ENCODE measurements at regions not wholly inside any gene's neighbourhood (a gene's known extent, or its start where the extent isn't known, plus 50 kb on each side); places are given as distances from the start of the nearest gene placed in this dataset.

DNA sequence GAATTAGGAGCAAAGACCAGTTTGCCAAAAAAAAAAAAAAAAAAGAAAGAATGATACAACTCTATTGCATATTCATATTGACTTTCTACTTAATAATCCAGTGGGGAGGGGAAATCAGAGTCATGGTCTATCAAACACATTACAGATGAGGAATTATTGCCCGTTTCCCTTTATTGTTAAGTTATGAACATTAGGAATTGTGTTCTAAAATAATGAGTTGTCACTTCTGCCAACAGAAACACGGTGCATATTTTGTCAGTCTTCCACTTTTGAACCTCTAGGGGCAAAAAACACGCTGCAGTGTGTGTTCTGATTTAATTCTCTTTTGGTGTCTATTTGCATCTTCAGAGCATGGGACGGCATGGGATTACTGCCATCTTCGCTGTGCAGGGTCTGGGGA is 115.7 kb upstream of the RHOBTB1 start:
- H3K23ac ChIP-seq (ENCODE audit: low read depth, low read length, poor library complexity): no peak overlapping the region
- H3K18ac ChIP-seq (ENCODE audit: low read length): no peak overlapping the region
- H3K36me3 ChIP-seq (replicated peaks in 1 of 2; ENCODE audit: control insufficient read depth in 2 of 2, insufficient read depth in 2 of 2, low read length in 2 of 2): no peaks in the 10 kb centered on the region
- H2AFZ ChIP-seq (ENCODE audit: low read length): no peak overlapping the region
- H3K27ac ChIP-seq (replicated peaks; ENCODE audit: low read length): no peak overlapping the region
- no peak overlapping the region for H2BK12ac ChIP-seq (ENCODE audit: low read length)
- no peak overlapping the region for H3K14ac ChIP-seq (ENCODE audit: low read length)
- no CpG with 5 or more reads among the region's 5 CpGs for WGBS, 2 donors (ENCODE audit: extremely low coverage in 2 of 2, insufficient read length in 2 of 2, insufficient replicate concordance in 1 of 2)
- no peak overlapping the region for H4K8ac ChIP-seq (ENCODE audit: low read depth, low read length)
- H2BK15ac ChIP-seq (ENCODE audit: low read length): no peak overlapping the region
- no peaks in the 10 kb centered on the region for H3K27me3 ChIP-seq (ENCODE audit: control insufficient read depth in 3 of 3, insufficient read depth in 3 of 3, low read depth in 1 of 3, low read length in 3 of 3)
- H3K4me1 ChIP-seq (ENCODE audit: control insufficient read depth in 2 of 2, insufficient read depth in 1 of 2, low read depth in 1 of 2, low read length in 2 of 2): peaks cover 7 to 9% of the 10 kb centered on the region in 2 donors
- H3K9me3 ChIP-seq (replicated peaks in 1 of 2; ENCODE audit: control insufficient read depth in 2 of 2, insufficient read depth in 1 of 2, low read depth in 1 of 2, low read length in 2 of 2): no peaks in the 10 kb centered on the region
- H4K91ac ChIP-seq (ENCODE audit: low read depth, low read length, poor library complexity): no peak overlapping the region
- H2BK120ac ChIP-seq (ENCODE audit: low read depth, low read length): no peak overlapping the region
- no peak overlapping the region for H3K4ac ChIP-seq (ENCODE audit: low read length)
- no peak overlapping the region for H3K9ac ChIP-seq (ENCODE audit: low read depth, low read length, poor library complexity)
- H3K4me2 ChIP-seq (ENCODE audit: insufficient read depth, low read length, poor library complexity, severe bottlenecking): no peak overlapping the region
- DNase-seq (ENCODE audit: low spot score): no peak
- H2AK5ac ChIP-seq (ENCODE audit: low read depth, low read length): no peak overlapping the region
- H3K79me1 ChIP-seq (ENCODE audit: low read depth, low read length): no peaks in the 10 kb centered on the region
- H3K4me3 ChIP-seq (ENCODE audit: low read length in 2 of 2): no peak overlapping the region
- H2BK5ac ChIP-seq (ENCODE audit: low read length): no peak overlapping the region

DNA sequence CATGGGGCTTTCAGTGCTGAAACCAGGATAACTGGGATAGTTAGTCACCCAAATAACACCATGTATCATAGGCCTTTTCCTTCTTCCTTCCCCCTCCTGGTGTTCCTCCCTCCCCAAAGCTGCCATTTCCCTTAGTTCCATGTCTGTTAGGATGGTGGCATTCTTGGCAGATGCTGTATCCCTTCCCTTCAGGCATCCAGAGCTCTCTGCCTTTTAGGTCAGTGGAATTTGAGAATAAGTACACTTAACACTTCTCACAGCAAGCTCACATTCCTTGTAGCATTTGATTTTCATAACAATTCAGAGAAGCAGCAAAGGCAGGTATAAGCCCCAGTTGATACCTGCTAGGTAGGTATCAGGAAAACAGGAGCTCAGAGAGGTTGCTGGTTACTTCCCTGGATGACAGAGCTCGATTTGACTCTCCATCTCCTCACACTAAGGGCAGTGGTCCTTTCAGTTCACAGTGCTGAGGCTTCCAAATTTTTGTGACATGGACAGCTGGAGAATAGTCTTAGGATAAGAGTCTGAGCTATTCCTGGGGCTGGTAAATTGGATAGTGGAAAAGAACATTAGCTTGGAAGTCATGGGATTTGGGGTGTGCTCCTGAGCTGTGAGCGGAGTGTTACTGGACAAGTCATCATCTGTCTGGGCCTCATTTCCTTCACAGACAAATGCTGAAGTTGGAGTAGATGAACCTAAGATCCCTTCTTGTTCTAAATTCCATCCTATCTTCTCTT is 108.7 kb upstream of the RHOBTB1 start:
- Histone ChIP-seq H3K23ac (ENCODE audit: low read depth, low read length, poor library complexity) (no peak overlapping the region), H3K18ac (ENCODE audit: low read length) (no peak overlapping the region), H4K91ac (ENCODE audit: low read depth, low read length, poor library complexity) (no peak overlapping the region), H2BK120ac (ENCODE audit: low read depth, low read length) (no peak overlapping the region), H3K9ac (ENCODE audit: low read depth, low read length, poor library complexity) (no peak overlapping the region), H3K27ac (replicated peaks; ENCODE audit: low read length) (no peak overlapping the region), H2BK5ac (ENCODE audit: low read length) (no peak overlapping the region), H3K4me1 (ENCODE audit: control insufficient read depth in 2 of 2, insufficient read depth in 1 of 2, low read depth in 1 of 2, low read length in 2 of 2) (no peaks in the 10 kb centered on the region), H3K36me3 (replicated peaks in 1 of 2; ENCODE audit: control insufficient read depth in 2 of 2, insufficient read depth in 2 of 2, low read length in 2 of 2) (no peaks in the 10 kb centered on the region), H2AK5ac (ENCODE audit: low read depth, low read length) (no peak overlapping the region), H2BK12ac (ENCODE audit: low read length) (no peak overlapping the region), H2AFZ (ENCODE audit: low read length) (no peak overlapping the region), H3K14ac (ENCODE audit: low read length) (no peak overlapping the region), H4K8ac (ENCODE audit: low read depth, low read length) (no peak overlapping the region), H3K9me3 (replicated peaks in 1 of 2; ENCODE audit: control insufficient read depth in 2 of 2, insufficient read depth in 1 of 2, low read depth in 1 of 2, low read length in 2 of 2) (no peaks in the 10 kb centered on the region), H3K4me3 (ENCODE audit: low read length in 2 of 2) (no peak overlapping the region), H3K4ac (ENCODE audit: low read length) (no peak overlapping the region), H3K79me1 (ENCODE audit: low read depth, low read length) (no peaks in the 10 kb centered on the region), H2BK15ac (ENCODE audit: low read length) (no peak overlapping the region), H3K4me2 (ENCODE audit: insufficient read depth, low read length, poor library complexity, severe bottlenecking) (no peak overlapping the region), H3K27me3 (ENCODE audit: control insufficient read depth in 3 of 3, insufficient read depth in 3 of 3, low read depth in 1 of 3, low read length in 3 of 3) (no peaks in the 10 kb centered on the region)
- WGBS, 2 donors (ENCODE audit: extremely low coverage in 2 of 2, insufficient read length in 2 of 2, insufficient replicate concordance in 1 of 2): no CpG with 5 or more reads among the region's 2 CpGs
- no peak for DNase-seq (ENCODE audit: low spot score)

DNA sequence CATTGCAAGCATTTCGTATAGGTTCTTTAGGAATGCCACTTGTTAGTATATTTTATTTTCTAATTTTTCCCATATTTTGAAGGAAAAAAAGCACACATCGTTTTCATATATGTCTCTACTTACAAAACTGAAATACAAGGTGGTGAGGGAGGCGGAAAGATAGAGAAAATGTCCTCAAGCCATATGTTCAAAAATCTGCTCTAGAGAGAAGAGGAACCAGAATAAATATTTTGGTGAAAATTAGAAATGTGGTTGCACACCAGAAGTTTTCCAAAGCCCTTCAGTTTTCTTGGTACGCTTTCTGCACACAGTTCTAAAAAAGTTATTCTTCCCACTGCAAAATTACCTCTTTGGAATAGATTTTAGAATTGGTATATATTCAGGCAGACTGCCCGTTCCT is 107.4 kb upstream of the RHOBTB1 start:
- Histone ChIP-seq H2BK15ac (ENCODE audit: low read length) (no peak overlapping the region), H3K14ac (ENCODE audit: low read length) (no peak overlapping the region), H2BK12ac (ENCODE audit: low read length) (no peak overlapping the region), H3K9me3 (replicated peaks in 1 of 2; ENCODE audit: control insufficient read depth in 2 of 2, insufficient read depth in 1 of 2, low read depth in 1 of 2, low read length in 2 of 2) (no peaks in the 10 kb centered on the region), H3K27me3 (ENCODE audit: control insufficient read depth in 3 of 3, insufficient read depth in 3 of 3, low read depth in 1 of 3, low read length in 3 of 3) (no peaks in the 10 kb centered on the region), H3K36me3 (replicated peaks in 1 of 2; ENCODE audit: control insufficient read depth in 2 of 2, insufficient read depth in 2 of 2, low read length in 2 of 2) (no peaks in the 10 kb centered on the region), H3K4me1 (ENCODE audit: control insufficient read depth in 2 of 2, insufficient read depth in 1 of 2, low read depth in 1 of 2, low read length in 2 of 2) (no peaks in the 10 kb centered on the region), H3K23ac (ENCODE audit: low read depth, low read length, poor library complexity) (no peak overlapping the region), H3K27ac (replicated peaks; ENCODE audit: low read length) (no peak overlapping the region), H3K4me3 (ENCODE audit: low read length in 2 of 2) (no peak overlapping the region), H2AK5ac (ENCODE audit: low read depth, low read length) (no peak overlapping the region), H3K18ac (ENCODE audit: low read length) (no peak overlapping the region), H2BK5ac (ENCODE audit: low read length) (no peak overlapping the region), H3K9ac (ENCODE audit: low read depth, low read length, poor library complexity) (no peak overlapping the region), H3K4me2 (ENCODE audit: insufficient read depth, low read length, poor library complexity, severe bottlenecking) (no peak overlapping the region), H2BK120ac (ENCODE audit: low read depth, low read length) (no peak overlapping the region), H4K91ac (ENCODE audit: low read depth, low read length, poor library complexity) (no peak overlapping the region), H3K4ac (ENCODE audit: low read length) (no peak overlapping the region), H4K8ac (ENCODE audit: low read depth, low read length) (no peak overlapping the region), H2AFZ (ENCODE audit: low read length) (no peak overlapping the region), H3K79me1 (ENCODE audit: low read depth, low read length) (no peaks in the 10 kb centered on the region)
- DNase-seq (ENCODE audit: low spot score): no peak
- no CpG with 5 or more reads among the region's 5 CpGs for WGBS, 2 donors (ENCODE audit: extremely low coverage in 2 of 2, insufficient read length in 2 of 2, insufficient replicate concordance in 1 of 2)

DNA sequence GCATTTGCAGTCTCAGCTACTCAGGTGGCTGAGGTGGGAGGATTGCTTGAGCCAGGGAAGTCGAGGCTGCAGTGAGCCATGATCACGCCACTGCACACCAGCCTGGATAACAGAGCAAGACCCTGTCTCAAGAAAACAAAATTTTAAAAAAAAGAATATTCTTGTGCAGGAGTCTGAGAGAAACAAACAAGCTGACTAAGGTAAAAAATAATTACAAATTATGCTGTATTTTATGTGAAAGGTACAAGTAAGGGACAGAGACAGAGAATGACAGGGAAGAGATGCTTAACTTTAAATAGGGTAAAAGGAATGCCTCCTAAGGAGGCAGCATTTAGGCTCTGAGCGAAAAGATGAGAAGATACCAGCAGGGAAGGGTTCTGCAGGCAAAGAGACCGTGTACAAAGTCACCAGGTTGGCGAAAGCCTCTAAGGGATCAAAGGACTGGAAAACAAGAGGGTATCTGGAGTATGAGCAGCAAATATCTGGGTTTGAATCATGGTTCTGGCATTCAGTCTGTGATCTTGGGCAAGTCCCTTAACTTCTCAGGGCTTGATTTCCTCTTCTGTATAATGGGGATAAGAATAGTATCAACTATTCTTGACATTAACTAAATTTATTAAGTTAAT is 106.2 kb upstream of the RHOBTB1 start:
- WGBS, 2 donors (ENCODE audit: extremely low coverage in 2 of 2, insufficient read length in 2 of 2, insufficient replicate concordance in 1 of 2): no CpG with 5 or more reads among the region's 5 CpGs
- H2BK12ac ChIP-seq (ENCODE audit: low read length): no peak overlapping the region
- H3K79me1 ChIP-seq (ENCODE audit: low read depth, low read length): no peaks in the 10 kb centered on the region
- no peaks in the 10 kb centered on the region for H3K36me3 ChIP-seq (replicated peaks in 1 of 2; ENCODE audit: control insufficient read depth in 2 of 2, insufficient read depth in 2 of 2, low read length in 2 of 2)
- H3K4me1 ChIP-seq (ENCODE audit: control insufficient read depth in 2 of 2, insufficient read depth in 1 of 2, low read depth in 1 of 2, low read length in 2 of 2): no peaks in the 10 kb centered on the region
- DNase-seq (ENCODE audit: low spot score): no peak
- no peak overlapping the region for H2BK5ac ChIP-seq (ENCODE audit: low read length)
- no peak overlapping the region for H2BK15ac ChIP-seq (ENCODE audit: low read length)
- H3K9me3 ChIP-seq (replicated peaks in 1 of 2; ENCODE audit: control insufficient read depth in 2 of 2, insufficient read depth in 1 of 2, low read depth in 1 of 2, low read length in 2 of 2): no peaks in the 10 kb centered on the region
- H3K18ac ChIP-seq (ENCODE audit: low read length): no peak overlapping the region
- no peak overlapping the region for H3K14ac ChIP-seq (ENCODE audit: low read length)
- H3K4me3 ChIP-seq (ENCODE audit: low read length in 2 of 2): no peak overlapping the region
- no peak overlapping the region for H3K23ac ChIP-seq (ENCODE audit: low read depth, low read length, poor library complexity)
- no peak overlapping the region for H2BK120ac ChIP-seq (ENCODE audit: low read depth, low read length)
- no peak overlapping the region for H3K4me2 ChIP-seq (ENCODE audit: insufficient read depth, low read length, poor library complexity, severe bottlenecking)
- H3K4ac ChIP-seq (ENCODE audit: low read length): no peak overlapping the region
- H3K9ac ChIP-seq (ENCODE audit: low read depth, low read length, poor library complexity): no peak overlapping the region
- no peak overlapping the region for H4K8ac ChIP-seq (ENCODE audit: low read depth, low read length)
- H3K27ac ChIP-seq (replicated peaks; ENCODE audit: low read length): no peak overlapping the region
- H2AFZ ChIP-seq (ENCODE audit: low read length): no peak overlapping the region
- no peak overlapping the region for H2AK5ac ChIP-seq (ENCODE audit: low read depth, low read length)
- no peak overlapping the region for H4K91ac ChIP-seq (ENCODE audit: low read depth, low read length, poor library complexity)
- H3K27me3 ChIP-seq (ENCODE audit: control insufficient read depth in 3 of 3, insufficient read depth in 3 of 3, low read depth in 1 of 3, low read length in 3 of 3): no peaks in the 10 kb centered on the region
